Skeletal muscle cell (primary cell): ENCODE measurements at regions not wholly inside any gene's neighbourhood (a gene's known extent, or its start where the extent isn't known, plus 50 kb on each side); places are given as distances from the start of the nearest gene placed in this dataset.
"Not testable (repeated sequence)": the region's sequence is repeated elsewhere in the genome, so short reads cannot be mapped to it uniquely, and the experiment has no call there.

Source experiments
- DNase-seq: peaks from one replicate; pipeline ENCODE4 v3.0.0-alpha.2; 2010; ENCODE audit warnings: low read depth
- H3K4me3 ChIP-seq: 2 replicates; pipeline ENCODE4 v1.5.1; 2011; ENCODE audit warnings: low read depth, mild to moderate bottlenecking, control low read depth, low read length, moderate library complexity

- no peak overlapping the region for H3K4me3 ChIP-seq
- DNase-seq, result no peak
Measured at GRCh38 chr10:94122211-94122610, 128.5 kb downstream of the PLCE1 start.

- no peak for DNase-seq
- no peak overlapping the region for H3K4me3 ChIP-seq
Measured at GRCh38 chr10:94123258-94123995, 129.7 kb downstream of the PLCE1 start.

GRCh38 chr10:94124147-94124546 lies 130.4 kb downstream of the PLCE1 start:
- not testable (repeated sequence) for H3K4me3 ChIP-seq, DNase-seq

GRCh38 chr10:94125268-94125667 lies 131.5 kb downstream of the PLCE1 start:
- H3K4me3 ChIP-seq, DNase-seq: not testable (repeated sequence)

- DNase-seq, result no peak
- H3K4me3 ChIP-seq, result no peak overlapping the region
Measured at GRCh38 chr10:94125856-94126255, 132.1 kb downstream of the PLCE1 start.

- peak; percentile 41 for DNase-seq
- no peak overlapping the region for H3K4me3 ChIP-seq
Measured at GRCh38 chr10:94129393-94130130, 135.8 kb downstream of the PLCE1 start.

- H3K4me3 ChIP-seq, result no peak overlapping the region
- no peak for DNase-seq
Measured at GRCh38 chr10:94131885-94132284, 138.2 kb downstream of the PLCE1 start.

GRCh38 chr10:94133239-94133638 lies 139.5 kb downstream of the PLCE1 start:
- H3K4me3 ChIP-seq, result no peak overlapping the region
- DNase-seq, result no peak

GRCh38 chr10:94137747-94138146 lies 144.0 kb downstream of the PLCE1 start:
- no peak for DNase-seq
- no peak overlapping the region for H3K4me3 ChIP-seq

GRCh38 chr10:94138391-94138790 lies 144.7 kb downstream of the PLCE1 start:
- no peak for DNase-seq
- H3K4me3 ChIP-seq, result no peak overlapping the region

- no peak overlapping the region for H3K4me3 ChIP-seq
- no peak for DNase-seq
Measured at GRCh38 chr10:94143261-94143660, 149.5 kb downstream of the PLCE1 start.

GRCh38 chr10:94146313-94146712 lies 152.6 kb downstream of the PLCE1 start:
- no peak for DNase-seq
- no peak overlapping the region for H3K4me3 ChIP-seq

- no peak for DNase-seq
- no peak overlapping the region for H3K4me3 ChIP-seq
Measured at GRCh38 chr10:94146746-94147145, 153.0 kb downstream of the PLCE1 start.

GRCh38 chr10:94149702-94150101 lies 156.0 kb downstream of the PLCE1 start:
- no peak overlapping the region for H3K4me3 ChIP-seq

GRCh38 chr10:94150541-94151184 lies 156.9 kb downstream of the PLCE1 start:
- no peak overlapping the region for H3K4me3 ChIP-seq
- DNase-seq, result no peak

More at GRCh38 chr10:94149702-94150101, 156.0 kb downstream of the PLCE1 start:
- DNase-seq, result no peak

GRCh38 chr10:94155722-94156271 lies 162.1 kb downstream of the PLCE1 start:
- H3K4me3 ChIP-seq, result no peak overlapping the region
- DNase-seq, result no peak

GRCh38 chr10:94156453-94156852 lies 162.7 kb downstream of the PLCE1 start:
- no peak overlapping the region for H3K4me3 ChIP-seq
- no peak for DNase-seq

GRCh38 chr10:94165158-94165611 lies 171.5 kb downstream of the PLCE1 start:
- DNase-seq, result not testable (repeated sequence)

GRCh38 chr10:94172332-94172731 lies 178.6 kb downstream of the PLCE1 start:
- no peak overlapping the region for H3K4me3 ChIP-seq
- DNase-seq, result no peak

More at GRCh38 chr10:94165158-94165611, 171.5 kb downstream of the PLCE1 start:
- not testable (repeated sequence) for H3K4me3 ChIP-seq

GRCh38 chr10:94173594-94173993 lies 179.9 kb downstream of the PLCE1 start:
- no peak overlapping the region for H3K4me3 ChIP-seq
- DNase-seq, result no peak
